H1 (cell line): ENCODE measurements at regions not wholly inside any gene's neighbourhood (a gene's known extent, or its start where the extent isn't known, plus 50 kb on each side); places are given as distances from the start of the nearest gene placed in this dataset.
A peak's percentile ranks its signal among the peaks of the same experiment; 100 is the strongest.

ENCODE experiments used
- ASH2L ChIP-seq: fragments of 200-600, 300-600 bp; sonication (generic); IDR thresholded peaks from one replicate; pipeline ENCODE4 v1.7.1; 2017; ENCODE audit warnings: low read length
- ATF2 ChIP-seq: IDR thresholded peaks from 2 replicates; pipeline ENCODE4 v1.6.1; 2012; ENCODE audit warnings: low read length, inconsistent platforms
- CBX8 ChIP-seq: fragments of 300-800, 300-1000 bp; sonication (generic); IDR thresholded peaks from 2 replicates; pipeline ENCODE4 v1.7.1; 2016; ENCODE audit warnings: low read depth, low read length, borderline replicate concordance
- CHD1 ChIP-seq: IDR thresholded peaks from 2 replicates; pipeline ENCODE4 v1.6.1; 2012; ENCODE audit warnings: low read depth, low read length, improper control_type of control experiment
- EGR1 ChIP-seq: IDR thresholded peaks from 2 replicates; pipeline ENCODE4 v1.6.1; 2011; ENCODE audit warnings: low read depth, low read length, borderline replicate concordance
- FOSL1 ChIP-seq: IDR thresholded peaks from 2 replicates; pipeline ENCODE4 v1.6.1; 2011; ENCODE audit warnings: mild to moderate bottlenecking, low read depth, low read length, moderate library complexity; ENCODE audit not compliant: insufficient read depth
- HDAC2 ChIP-seq, 2 experiments: fragments of 300-600 bp in 1 of 2; sonication (generic) in 1 of 2; IDR thresholded peaks; 2 replicates each; pipeline ENCODE4 v1.6.1; 2011 to 2012; ENCODE audit warnings: low read depth in 2 of 2, low read length in 2 of 2, mild to moderate bottlenecking in 2 of 2, moderate library complexity in 2 of 2, borderline replicate concordance in 1 of 2, inconsistent platforms in 1 of 2
- KDM5A ChIP-seq: fragments of 200-600 bp; IDR thresholded peaks from 2 replicates; pipeline ENCODE4 v1.7.1; 2012; ENCODE audit warnings: mild to moderate bottlenecking, low read length, inconsistent platforms, mixed read lengths
- NRF1 ChIP-seq: IDR thresholded peaks from 2 replicates; pipeline ENCODE4 v1.6.1; 2011; ENCODE audit warnings: mild to moderate bottlenecking, low read depth, low read length, improper control_type of control experiment
- POU5F1 ChIP-seq: IDR thresholded peaks from 2 replicates; pipeline ENCODE4 v1.6.1; 2011; ENCODE audit warnings: low read depth, mild to moderate bottlenecking, low read length, moderate library complexity
- RFX5 ChIP-seq: IDR thresholded peaks from 2 replicates; pipeline ENCODE4 v1.6.1; 2011; ENCODE audit warnings: low read depth, low read length, improper control_type of control experiment, borderline replicate concordance
- SIRT6 ChIP-seq: IDR thresholded peaks from one replicate; pipeline ENCODE4 v1.7.1; 2012; ENCODE audit warnings: low read length, inconsistent platforms
- SRF ChIP-seq: IDR thresholded peaks from 2 replicates; pipeline ENCODE4 v1.6.1; 2011; ENCODE audit warnings: mild to moderate bottlenecking, low read depth, low read length, moderate library complexity
- SUZ12 ChIP-seq: fragments of 200-600 bp; sonication (generic); IDR thresholded peaks from 2 replicates; pipeline ENCODE4 v1.6.1; 2012; ENCODE audit warnings: mild to moderate bottlenecking, inconsistent platforms, low read length, moderate library complexity, mixed read lengths
- TAF1 ChIP-seq: IDR thresholded peaks from 2 replicates; pipeline ENCODE4 v1.6.1; 2011; ENCODE audit warnings: mild to moderate bottlenecking, low read depth, low read length
- YY1 ChIP-seq: IDR thresholded peaks from 2 replicates; pipeline ENCODE4 v1.6.1; 2011; ENCODE audit warnings: low read depth, mild to moderate bottlenecking, low read length

- TF ChIP-seq ATF2 (peak; percentile 35; the same call in 1 of the 2 replicates), POU5F1 (peak; percentile 97), SRF (no peak), YY1 (0 out of 2 replicates have a peak, but pooled peaks have one; percentile 28), CBX8 (no peak), HDAC2 (IDR thresholded peaks at IDR 0.05; ENCODE audit: borderline replicate concordance in 1 of 2, low read depth in 2 of 2, low read length in 2 of 2) (peak; percentile 81 to 85; a peak in 3 of 4 replicates), KDM5A (no peak), NRF1 (no peak), RFX5 (no peak), ASH2L (no peak), EGR1 (no peak), SUZ12 (no peak), FOSL1 (no peak), SIRT6 (no peak), CHD1 (no peak), TAF1 (no peak)
Observed at GRCh38 chr7:24434972-24435371, 138.3 kb upstream of the PALS2 start (continued).
